Neural crest cell (in vitro differentiated cells): ENCODE measurements at regions not wholly inside any gene's neighbourhood (a gene's known extent, or its start where the extent isn't known, plus 50 kb on each side); places are given as distances from the start of the nearest gene placed in this dataset.

ENCODE experiments used
- DNase-seq: peaks from one replicate; pipeline ENCODE4 v3.0.0; 2021; ENCODE audit warnings: low read depth, mixed read lengths, low spot score
- H3K27ac Mint-ChIP-seq: one replicate; pipeline ENCODE4 v1.8.0; 2021; ENCODE audit warnings: mild to moderate bottlenecking, mixed read lengths; ENCODE audit not compliant: unreplicated experiment
- H3K27me3 Mint-ChIP-seq: 2 replicates; pipeline ENCODE4 v1.8.0; 2021; ENCODE audit warnings: low read depth, mild to moderate bottlenecking, mixed read lengths
- H3K36me3 Mint-ChIP-seq: 2 replicates; pipeline ENCODE4 v1.8.0; 2021; ENCODE audit warnings: low read depth, mild to moderate bottlenecking, mixed read lengths
- H3K4me1 Mint-ChIP-seq: 2 replicates; pipeline ENCODE4 v1.8.0; 2021; ENCODE audit warnings: mixed read lengths
- H3K4me3 Mint-ChIP-seq: one replicate; pipeline ENCODE4 v1.8.0; 2021; ENCODE audit warnings: mild to moderate bottlenecking, mixed read lengths
- H3K9me3 Mint-ChIP-seq: 2 replicates; pipeline ENCODE4 v1.8.0; 2021; ENCODE audit warnings: mixed read lengths
- CTCF ChIP-seq: fragments of 200-600 bp; sonication (generic); conservative IDR thresholded peaks from 2 replicates; pipeline ENCODE4 v1.5.0; 2021; ENCODE audit warnings: antibody characterized with exemption, mild to moderate bottlenecking

GRCh38 chr3:159821736-159822135, 166.9 kb upstream of the IL12A start:
- H3K9me3 Mint-ChIP-seq: peaks cover 7% of the 10 kb centered on the region
- H3K4me1 Mint-ChIP-seq: peaks cover 15% of the 10 kb centered on the region
- no peak overlapping the region for H3K4me3 Mint-ChIP-seq
- TF ChIP-seq CTCF: no peak
- H3K27ac Mint-ChIP-seq: no peak overlapping the region
- no peaks in the 10 kb centered on the region for H3K27me3 Mint-ChIP-seq
- H3K36me3 Mint-ChIP-seq: no peaks in the 10 kb centered on the region
- no peak for DNase-seq

GRCh38 chr3:159823780-159824179, 164.9 kb upstream of the IL12A start:
- H3K4me3 Mint-ChIP-seq: no peak overlapping the region
- no peak overlapping the region for H3K27ac Mint-ChIP-seq
- peaks cover 7% of the 10 kb centered on the region for H3K9me3 Mint-ChIP-seq
- DNase-seq: no peak
- H3K36me3 Mint-ChIP-seq: no peaks in the 10 kb centered on the region
- peaks cover 3% of the 10 kb centered on the region for H3K4me1 Mint-ChIP-seq
- TF ChIP-seq CTCF: no peak
- no peaks in the 10 kb centered on the region for H3K27me3 Mint-ChIP-seq

GRCh38 chr3:159824333-159824732, 164.3 kb upstream of the IL12A start:
- H3K9me3 Mint-ChIP-seq: peaks cover 7% of the 10 kb centered on the region
- no peak for DNase-seq
- H3K4me1 Mint-ChIP-seq: peaks cover 3% of the 10 kb centered on the region
- no peaks in the 10 kb centered on the region for H3K36me3 Mint-ChIP-seq
- H3K27me3 Mint-ChIP-seq: no peaks in the 10 kb centered on the region
- no peak for TF ChIP-seq CTCF
- H3K4me3 Mint-ChIP-seq: no peak overlapping the region
- no peak overlapping the region for H3K27ac Mint-ChIP-seq

GRCh38 chr3:159825216-159825854, 163.3 kb upstream of the IL12A start:
- peaks cover 3% of the 10 kb centered on the region for H3K4me1 Mint-ChIP-seq
- DNase-seq: no peak
- H3K27ac Mint-ChIP-seq: no peak overlapping the region
- no peaks in the 10 kb centered on the region for H3K27me3 Mint-ChIP-seq
- no peak for TF ChIP-seq CTCF
- H3K36me3 Mint-ChIP-seq: no peaks in the 10 kb centered on the region
- peaks cover 7% of the 10 kb centered on the region for H3K9me3 Mint-ChIP-seq
- H3K4me3 Mint-ChIP-seq: no peak overlapping the region

- H3K27ac Mint-ChIP-seq: no peak overlapping the region
- no peak overlapping the region for H3K4me3 Mint-ChIP-seq
- no peaks in the 10 kb centered on the region for H3K27me3 Mint-ChIP-seq
- H3K4me1 Mint-ChIP-seq: peaks cover 3% of the 10 kb centered on the region
- TF ChIP-seq CTCF: peak; percentile 73
- no peaks in the 10 kb centered on the region for H3K9me3 Mint-ChIP-seq
- no peaks in the 10 kb centered on the region for H3K36me3 Mint-ChIP-seq
- DNase-seq: no peak
Observed at GRCh38 chr3:159828542-159828943, 160.1 kb upstream of the IL12A start.
